Keratinocyte (primary cell): ENCODE measurements at regions not wholly inside any gene's neighbourhood (a gene's known extent, or its start where the extent isn't known, plus 50 kb on each side); places are given as distances from the start of the nearest gene placed in this dataset.

Source experiments
- DNase-seq: peaks from one replicate; pipeline ENCODE4 v3.0.0-alpha.2; 2011; ENCODE audit warnings: low read depth, missing footprints, low spot score
- FAIRE-seq: peaks from 2 replicates; lab custom pipeline; 2011; peaks lifted over from hg19 to GRCh38; lab: Jason Lieb, UNC
- H2AFZ ChIP-seq: 2 replicates; pipeline ENCODE4 v1.6.0; 2012; ENCODE audit warnings: low read length, control low read depth, inconsistent platforms; ENCODE audit not compliant: control insufficient read depth
- H3K27ac ChIP-seq: 2 replicates; pipeline ENCODE4 v1.5.1; 2011; ENCODE audit warnings: low read length; ENCODE audit not compliant: control insufficient read depth, insufficient read depth
- H3K27me3 ChIP-seq: 3 replicates; pipeline ENCODE4 v1.6.0; 2011; ENCODE audit warnings: low read length; ENCODE audit not compliant: control insufficient read depth, insufficient read depth; ENCODE audit errors: extremely low read depth
- H3K36me3 ChIP-seq, 2 experiments: 2 replicates in 1 of 2; 3 replicates in 1 of 2; pipeline ENCODE4 v1.5.1; 2011; ENCODE audit warnings: low read length in 2 of 2, mild to moderate bottlenecking in 1 of 2; ENCODE audit not compliant: control insufficient read depth in 2 of 2, insufficient read depth in 2 of 2; ENCODE audit errors: extremely low read depth in 1 of 2
- H3K4me1 ChIP-seq: 3 replicates; pipeline ENCODE4 v1.5.1; 2011; ENCODE audit warnings: low read length; ENCODE audit not compliant: control insufficient read depth, insufficient read depth; ENCODE audit errors: extremely low read depth
- H3K4me2 ChIP-seq: 3 replicates; pipeline ENCODE4 v1.6.0; 2011; ENCODE audit warnings: low read depth, low read length; ENCODE audit not compliant: control insufficient read depth, insufficient read depth; ENCODE audit errors: extremely low read depth
- H3K4me3 ChIP-seq, 3 experiments: fragments of 200-600 bp in 1 of 3; sonication (generic) in 1 of 3; 2 replicates in 2 of 3; 3 replicates in 1 of 3; pipeline ENCODE4 v1.5.1; 2011 to 2016; ENCODE audit warnings: low read length in 3 of 3, mild to moderate bottlenecking in 3 of 3, control low read depth in 2 of 3, inconsistent platforms in 1 of 3, low read depth in 1 of 3, mixed read lengths in 1 of 3, mixed run types in 1 of 3, moderate library complexity in 1 of 3; ENCODE audit not compliant: control insufficient read depth in 2 of 3, insufficient read depth in 2 of 3; ENCODE audit errors: extremely low read depth in 1 of 3
- H3K79me2 ChIP-seq: 2 replicates; pipeline ENCODE4 v1.6.0; 2012; ENCODE audit warnings: low read length; ENCODE audit not compliant: control insufficient read depth, insufficient read depth
- H3K9ac ChIP-seq: 3 replicates; pipeline ENCODE4 v1.6.0; 2011; ENCODE audit warnings: low read length; ENCODE audit not compliant: control insufficient read depth, insufficient read depth; ENCODE audit errors: extremely low read depth
- H3K9me1 ChIP-seq: 3 replicates; pipeline ENCODE4 v1.6.0; 2011; ENCODE audit warnings: low read length; ENCODE audit not compliant: control insufficient read depth, insufficient read depth; ENCODE audit errors: extremely low read depth
- H3K9me3 ChIP-seq: 2 replicates; pipeline ENCODE4 v1.5.1; 2012; ENCODE audit warnings: low read depth, low read length; ENCODE audit not compliant: control insufficient read depth
- H4K20me1 ChIP-seq: 3 replicates; pipeline ENCODE4 v1.6.0; 2011; ENCODE audit warnings: low read length; ENCODE audit not compliant: control insufficient read depth, insufficient read depth; ENCODE audit errors: extremely low read depth
- CTCF ChIP-seq, 3 experiments: IDR thresholded peaks in 1 of 3; conservative IDR thresholded peaks in 1 of 3; optimal IDR thresholded peaks in 1 of 3; 2 replicates in 2 of 3; 3 replicates in 1 of 3; pipeline versions ENCODE3 to v1.5.1; 2011; ENCODE audit warnings: low read length in 3 of 3, mild to moderate bottlenecking in 3 of 3, moderate library complexity in 2 of 3, control low read depth in 1 of 3, inconsistent platforms in 1 of 3; ENCODE audit not compliant: insufficient read depth in 2 of 3; ENCODE audit errors: extremely low read depth in 1 of 3
- EZH2 ChIP-seq: IDR thresholded peaks from one replicate; pipeline ENCODE4 v1.6.1; 2012; ENCODE audit warnings: inconsistent platforms, mild to moderate bottlenecking, low read length, moderate library complexity
- dilution Hi-C: fragments of 300-500 bp; cut with MboI; formaldehyde crosslinking; loops from one replicate; pipeline ENCODE4 v1.7.0; 2020; ENCODE audit warnings: low sequenced_read_pairs; ENCODE audit not compliant: extremely low pct_ligation_motif_present

- no peaks in the 10 kb centered on the region for H3K4me1 ChIP-seq
- no peaks in the 10 kb centered on the region for H3K9me3 ChIP-seq
- H3K4me3 ChIP-seq, result no peak overlapping the region
- H3K27me3 ChIP-seq, result no peaks in the 10 kb centered on the region
- no peak overlapping the region for H3K27ac ChIP-seq
- no peak overlapping the region for H3K9ac ChIP-seq
- dilution Hi-C loops, result no loop called here
- no peaks in the 10 kb centered on the region for H3K79me2 ChIP-seq
- TF ChIP-seq CTCF (optimal IDR thresholded peaks at IDR 0.05 in 1 of 3, IDR thresholded peaks at IDR 0.05 in 1 of 3, conservative IDR thresholded peaks at IDR 0.05 in 1 of 3; ENCODE audit: extremely low read depth in 1 of 3, insufficient read depth in 2 of 3, low read length in 3 of 3) (no peak), EZH2 (no peak)
- H3K36me3 ChIP-seq, result no peaks in the 10 kb centered on the region
- H2AFZ ChIP-seq, result no peak overlapping the region
- no peak for DNase-seq
- H4K20me1 ChIP-seq, result no peaks in the 10 kb centered on the region
- no peak for FAIRE-seq
- no peak overlapping the region for H3K4me2 ChIP-seq
- no peaks in the 10 kb centered on the region for H3K9me1 ChIP-seq
Observed at GRCh38 chr4:108303488-108304177, 134.9 kb upstream of the LEF1 start.

- Histone ChIP-seq H3K9me1 (no peaks in the 10 kb centered on the region), H3K79me2 (no peaks in the 10 kb centered on the region), H3K27me3 (no peaks in the 10 kb centered on the region), H3K9ac (no peak overlapping the region), H3K4me2 (no peak overlapping the region), H4K20me1 (no peaks in the 10 kb centered on the region), H3K27ac (no peak overlapping the region), H3K4me1 (no peaks in the 10 kb centered on the region), H3K4me3 (no peak overlapping the region), H2AFZ (no peak overlapping the region), H3K9me3 (no peaks in the 10 kb centered on the region), H3K36me3 (no peaks in the 10 kb centered on the region)
- dilution Hi-C loops, result no loop called here
- FAIRE-seq (no peak), DNase-seq (no peak)
- no peak for TF ChIP-seq CTCF (optimal IDR thresholded peaks at IDR 0.05 in 1 of 3, IDR thresholded peaks at IDR 0.05 in 1 of 3, conservative IDR thresholded peaks at IDR 0.05 in 1 of 3; ENCODE audit: extremely low read depth in 1 of 3, insufficient read depth in 2 of 3, low read length in 3 of 3)
- no peak for TF ChIP-seq EZH2
Observed at GRCh38 chr4:108301545-108302251, 133.0 kb upstream of the LEF1 start.
